Activated CD8-positive, alpha-beta T cell treated with anti-CD3 and anti-CD28 coated beads, Interleukin-2, amount 10 ng/mL, durations not matched to agents 7 days and 5 days (primary cell): ENCODE measurements at regions not wholly inside any gene's neighbourhood (a gene's known extent, or its start where the extent isn't known, plus 50 kb on each side); places are given as distances from the start of the nearest gene placed in this dataset.

Source experiments
- ATAC-seq: fragments of 150-1000 bp; cut with Tn5 transposase; one replicate; pipeline ENCODE4 v1.10.0; 2021; ENCODE audit warnings: moderate library complexity
- CTCF ChIA-PET: fragments of 350-600 bp; sonication (Branson Sonifier 250); formaldehyde crosslinking; loops from one replicate; lab custom pipeline; 2021; ENCODE audit warnings: antibody characterized with exemption; lab: Charles Lee
- POLR2A ChIA-PET: fragments of 350-600 bp; sonication (Branson Sonifier 250); formaldehyde crosslinking; loops from one replicate; lab custom pipeline; 2021; ENCODE audit warnings: antibody characterized with exemption; lab: Charles Lee
- DNase-seq: peaks from one replicate; pipeline ENCODE4 v3.0.0-alpha.2; 2020
- H3K27ac Mint-ChIP-seq: one replicate; pipeline ENCODE4 v1.8.0; 2021; ENCODE audit warnings: mild to moderate bottlenecking, mixed read lengths
- H3K27me3 Mint-ChIP-seq: one replicate; pipeline ENCODE4 v1.8.0; 2021; ENCODE audit warnings: low read depth, mixed read lengths
- H3K36me3 Mint-ChIP-seq: one replicate; pipeline ENCODE4 v1.8.0; 2021; ENCODE audit warnings: low read depth, mixed read lengths
- H3K4me1 Mint-ChIP-seq: one replicate; pipeline ENCODE4 v1.8.0; 2021; ENCODE audit warnings: low read depth, mixed read lengths
- H3K4me3 Mint-ChIP-seq: one replicate; pipeline ENCODE4 v1.8.0; 2021; ENCODE audit warnings: mild to moderate bottlenecking, mixed read lengths
- H3K9me3 Mint-ChIP-seq: one replicate; pipeline ENCODE4 v1.8.0; 2022; ENCODE audit warnings: mixed read lengths; ENCODE audit not compliant: insufficient read depth

DNA sequence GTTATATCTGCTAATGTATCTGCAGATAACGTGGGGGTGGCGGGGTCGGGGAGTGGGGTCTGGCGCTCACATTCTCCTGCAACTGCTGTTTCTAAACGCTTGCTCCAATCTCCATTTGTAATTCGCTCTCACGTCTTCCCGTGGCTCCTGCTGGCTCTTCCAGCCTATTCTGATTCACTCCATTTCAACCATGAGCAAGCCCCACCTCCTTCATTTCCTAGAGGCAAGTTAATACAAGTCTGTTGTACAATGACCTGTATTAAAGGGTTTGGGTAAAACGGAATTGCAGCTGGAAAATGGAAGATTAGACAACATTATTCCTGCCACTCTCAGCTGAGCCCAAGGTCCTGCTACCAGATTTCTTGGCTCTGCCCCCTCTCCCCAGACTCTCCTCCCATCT lies 132.3 kb downstream of the CSNK2A3 start:
- peaks cover 2% of the 10 kb centered on the region for H3K4me1 Mint-ChIP-seq
- no peak overlapping the region for H3K4me3 Mint-ChIP-seq
- DNase-seq (no peak), ATAC-seq (no peak)
- H3K27me3 Mint-ChIP-seq: no peaks in the 10 kb centered on the region
- H3K9me3 Mint-ChIP-seq: no peaks in the 10 kb centered on the region
- POLR2A ChIA-PET: no interaction called here
- CTCF ChIA-PET: no interaction called here
- H3K27ac Mint-ChIP-seq: no peak overlapping the region
- H3K36me3 Mint-ChIP-seq: no peaks in the 10 kb centered on the region

DNA sequence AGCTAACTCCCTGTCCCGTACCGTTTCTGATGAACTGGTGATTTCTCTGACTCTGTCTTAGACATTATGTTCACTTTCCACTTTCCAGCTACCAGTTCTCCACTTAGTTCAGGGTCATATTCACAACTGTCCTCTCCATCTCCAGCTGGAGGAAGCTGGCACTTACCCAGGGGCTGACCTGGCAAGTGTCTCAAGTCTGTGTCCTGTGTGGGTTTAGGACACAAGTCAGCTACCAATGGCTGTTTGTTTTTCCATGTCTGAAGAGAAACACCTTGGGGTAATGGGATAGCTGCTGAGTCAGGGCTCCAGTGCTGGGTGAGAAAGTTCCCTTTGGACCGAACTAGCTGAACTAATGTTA lies 134.4 kb downstream of the CSNK2A3 start:
- CTCF ChIA-PET: interaction anchor here (1.4 kb wide), 1 partner anchor 191 kb away, joined by 3 read pairs; no protein-coding TSS in a partner anchor
- Mint-ChIP-seq H3K4me1 (peaks cover 2% of the 10 kb centered on the region), H3K27me3 (peaks cover 3% of the 10 kb centered on the region), H3K36me3 (no peaks in the 10 kb centered on the region), H3K9me3 (no peaks in the 10 kb centered on the region), H3K27ac (no peak overlapping the region), H3K4me3 (no peak overlapping the region)
- DNase-seq (no peak), ATAC-seq (no peak)
- POLR2A ChIA-PET: no interaction called here

DNA sequence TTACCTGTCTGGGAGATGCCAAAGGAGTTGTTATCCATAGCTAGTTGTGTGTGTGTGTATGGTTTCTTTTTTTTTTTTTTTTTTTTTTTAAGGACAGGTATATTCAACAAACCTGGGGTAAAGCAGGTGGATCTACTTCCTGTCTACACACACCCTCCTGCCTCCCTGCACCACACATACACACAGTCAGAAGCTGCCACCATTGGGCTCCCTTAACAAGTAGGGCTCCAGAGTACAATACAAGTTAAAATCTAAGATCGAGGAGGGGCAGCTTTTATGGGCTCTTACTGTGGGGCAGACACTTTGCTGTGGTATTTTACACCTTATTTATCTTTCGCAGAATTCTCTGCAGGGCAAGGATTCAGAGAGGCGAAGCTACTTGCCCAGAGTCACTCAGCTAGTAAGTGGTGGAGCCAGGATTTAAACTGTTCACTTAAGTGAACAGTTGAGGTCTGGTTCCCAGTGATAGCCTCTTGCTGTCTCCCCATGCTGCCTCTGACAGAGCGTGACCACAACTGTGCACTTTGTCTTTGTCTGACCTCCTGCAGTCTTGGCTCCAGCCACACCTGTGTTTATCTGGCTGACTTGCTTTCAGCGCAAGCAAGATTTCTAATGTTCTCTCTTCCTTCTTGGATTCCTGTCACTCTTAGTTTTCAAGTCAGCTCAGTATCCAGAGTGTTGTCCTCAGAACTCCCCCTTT lies 135.0 kb downstream of the CSNK2A3 start:
- peaks cover 7% of the 10 kb centered on the region for H3K27me3 Mint-ChIP-seq
- no peak overlapping the region for H3K27ac Mint-ChIP-seq
- no peak for DNase-seq
- peaks cover 2% of the 10 kb centered on the region for H3K4me1 Mint-ChIP-seq
- ATAC-seq: no peak
- no peak overlapping the region for H3K4me3 Mint-ChIP-seq
- CTCF ChIA-PET: interaction anchor here (1.4 kb wide), 1 partner anchor 190 kb away, joined by 3 read pairs; no protein-coding TSS in a partner anchor
- H3K9me3 Mint-ChIP-seq: no peaks in the 10 kb centered on the region
- H3K36me3 Mint-ChIP-seq: no peaks in the 10 kb centered on the region
- POLR2A ChIA-PET: no interaction called here

DNA sequence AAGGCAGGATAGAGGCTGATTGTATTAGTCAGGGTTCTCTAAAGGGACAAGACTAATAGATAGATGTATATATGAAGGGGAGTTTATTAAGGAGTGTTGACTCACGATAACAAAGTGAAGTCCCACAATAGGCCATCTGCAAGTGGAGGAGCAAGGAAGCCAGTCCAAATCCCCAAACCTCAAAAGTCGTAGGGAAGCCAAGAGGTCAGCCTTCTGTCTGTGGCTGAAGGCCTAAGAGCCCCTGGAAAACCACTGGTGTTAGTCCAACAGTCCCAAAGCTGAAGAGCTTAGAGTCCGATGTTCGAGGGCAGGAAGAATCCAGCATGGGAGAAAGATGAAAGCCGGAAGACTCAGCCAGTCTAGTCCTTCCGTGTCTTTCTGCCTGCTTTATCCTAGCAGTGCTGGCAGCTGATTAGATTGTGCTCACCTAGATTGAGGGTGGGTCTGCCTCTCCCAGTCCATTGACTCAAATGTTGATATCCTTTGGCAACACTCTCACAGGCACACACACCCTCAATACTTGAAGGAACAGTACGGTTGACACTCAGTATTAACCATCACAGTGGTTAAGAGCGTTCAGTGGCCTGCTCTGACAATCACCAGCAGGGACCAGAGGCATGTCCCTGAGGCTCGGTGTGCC lies 135.6 kb downstream of the CSNK2A3 start:
- DNase-seq: no peak
- no peak overlapping the region for H3K4me3 Mint-ChIP-seq
- CTCF ChIA-PET: interaction anchor here (1.4 kb wide), 1 partner anchor 189 kb away, joined by 3 read pairs; no protein-coding TSS in a partner anchor
- H3K36me3 Mint-ChIP-seq: no peaks in the 10 kb centered on the region
- H3K9me3 Mint-ChIP-seq: no peaks in the 10 kb centered on the region
- ATAC-seq: no peak
- H3K4me1 Mint-ChIP-seq: peaks cover 2% of the 10 kb centered on the region
- H3K27me3 Mint-ChIP-seq: peaks cover 8% of the 10 kb centered on the region
- no peak overlapping the region for H3K27ac Mint-ChIP-seq
- POLR2A ChIA-PET: no interaction called here

DNA sequence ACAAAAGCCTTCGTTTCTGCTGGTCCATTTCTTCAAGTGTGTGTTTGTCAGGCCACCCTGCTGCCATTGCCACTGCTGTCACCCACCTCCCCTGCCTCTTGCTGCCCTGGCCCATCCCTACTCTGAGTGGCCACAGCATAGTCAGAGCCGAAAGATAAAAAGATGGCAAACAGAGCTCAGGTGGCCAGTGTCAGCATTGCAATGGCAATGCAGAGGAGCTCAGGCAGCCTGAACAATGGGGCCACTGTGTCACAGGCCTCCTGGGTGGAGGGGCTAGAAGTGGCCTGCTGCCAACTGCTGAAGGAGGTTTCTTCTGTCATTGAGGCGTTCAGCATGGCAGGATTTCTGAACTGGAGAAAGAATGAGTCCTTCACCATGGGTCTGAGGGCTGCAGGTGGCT lies 137.1 kb downstream of the CSNK2A3 start:
- no peak for DNase-seq
- Mint-ChIP-seq H3K36me3 (no peaks in the 10 kb centered on the region), H3K27me3 (peaks cover 13% of the 10 kb centered on the region), H3K9me3 (no peaks in the 10 kb centered on the region), H3K27ac (no peak overlapping the region), H3K4me1 (peaks cover 2% of the 10 kb centered on the region), H3K4me3 (no peak overlapping the region)
- ChIA-PET CTCF (no interaction called here), POLR2A (no interaction called here)
- no peak for ATAC-seq

DNA sequence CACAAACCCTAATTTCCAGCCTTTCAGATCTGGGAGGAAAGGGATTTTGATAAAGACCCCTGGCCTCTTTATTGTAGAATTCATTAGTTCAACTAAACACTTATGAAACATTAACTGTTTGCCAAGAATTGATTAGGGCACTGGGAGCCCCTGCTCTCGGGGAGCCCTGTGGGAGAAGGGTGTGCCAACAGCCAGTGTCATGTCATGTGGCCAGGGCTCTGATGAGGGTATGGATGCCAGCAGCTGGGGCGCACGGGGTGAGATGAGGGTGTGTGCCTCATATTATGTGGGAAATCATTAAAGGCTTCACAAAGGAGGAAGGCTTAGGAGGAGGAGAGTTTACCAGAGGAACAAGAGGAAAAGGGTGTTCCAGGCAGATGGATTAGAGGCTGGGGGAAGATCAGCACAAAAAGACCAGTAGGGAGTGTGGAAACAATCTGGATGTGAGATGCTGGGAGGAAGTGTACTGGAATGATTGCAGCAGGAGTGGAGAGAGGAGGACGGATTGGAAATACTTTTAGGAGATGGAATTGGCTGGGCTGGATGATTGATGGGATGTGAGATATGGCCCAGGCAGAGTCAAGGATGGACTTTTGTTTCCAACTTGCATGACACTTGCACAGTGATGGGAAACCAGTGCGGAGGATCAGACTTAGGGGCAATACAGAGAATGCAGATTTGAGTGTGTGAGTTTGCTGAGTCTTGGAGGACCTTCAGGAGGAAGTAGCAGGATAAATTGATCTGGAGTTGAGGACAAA lies 137.8 kb downstream of the CSNK2A3 start:
- ChIA-PET POLR2A (no interaction called here), CTCF (no interaction called here)
- Mint-ChIP-seq H3K27ac (no peak overlapping the region), H3K9me3 (no peaks in the 10 kb centered on the region), H3K4me1 (peaks cover 2% of the 10 kb centered on the region), H3K27me3 (peaks cover 13% of the 10 kb centered on the region), H3K36me3 (no peaks in the 10 kb centered on the region), H3K4me3 (no peak overlapping the region)
- DNase-seq: no peak
- ATAC-seq: no peak

DNA sequence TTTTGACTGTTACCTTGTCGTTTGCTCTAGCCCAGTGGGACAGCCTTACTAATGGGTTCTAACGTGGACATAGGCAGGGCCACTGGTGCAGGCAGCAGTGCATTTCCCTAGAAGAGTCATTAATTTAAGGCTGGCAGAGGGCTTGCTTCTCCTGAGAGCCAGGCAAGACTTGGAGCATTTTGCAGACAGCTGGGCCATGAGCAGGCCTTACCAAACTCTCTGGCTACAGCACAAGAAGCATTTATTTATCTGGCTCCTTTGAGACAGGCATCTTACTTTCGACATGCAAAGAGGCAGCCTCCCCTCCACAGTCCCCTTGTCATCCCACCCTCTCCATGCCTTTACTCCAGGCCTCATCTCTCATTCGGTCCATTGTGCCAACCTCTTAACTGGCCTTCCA lies 139.9 kb downstream of the CSNK2A3 start:
- Mint-ChIP-seq H3K36me3 (no peaks in the 10 kb centered on the region), H3K27me3 (peaks cover 16% of the 10 kb centered on the region), H3K9me3 (no peaks in the 10 kb centered on the region), H3K4me3 (no peak overlapping the region), H3K4me1 (peaks cover 2% of the 10 kb centered on the region), H3K27ac (no peak overlapping the region)
- no peak for DNase-seq
- ChIA-PET CTCF (no interaction called here), POLR2A (no interaction called here)
- ATAC-seq: no peak

DNA sequence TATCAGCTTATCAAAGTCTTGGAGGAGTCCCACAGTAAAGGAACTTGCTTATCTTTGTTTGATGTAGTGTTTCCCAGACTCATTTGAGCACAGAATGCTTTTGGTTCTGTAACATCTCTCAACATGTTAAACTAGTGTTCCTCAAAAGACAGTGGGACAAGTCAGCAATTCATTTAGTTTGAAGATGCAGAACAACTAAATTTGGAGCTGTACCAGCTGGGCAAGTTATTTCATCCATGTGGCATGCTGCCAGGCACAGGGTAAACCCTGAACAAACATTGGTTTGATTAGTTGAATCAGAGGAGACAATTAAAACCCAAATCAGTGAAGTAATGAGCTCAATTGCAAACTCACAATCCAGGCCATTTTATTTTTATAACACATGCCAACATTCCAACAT lies 141.2 kb downstream of the CSNK2A3 start:
- CTCF ChIA-PET: no interaction called here
- Mint-ChIP-seq H3K27ac (no peak overlapping the region), H3K4me1 (peaks cover 2% of the 10 kb centered on the region), H3K27me3 (peaks cover 16% of the 10 kb centered on the region), H3K9me3 (no peaks in the 10 kb centered on the region), H3K36me3 (no peaks in the 10 kb centered on the region), H3K4me3 (no peak overlapping the region)
- POLR2A ChIA-PET: no interaction called here
- DNase-seq: no peak
- ATAC-seq: no peak

DNA sequence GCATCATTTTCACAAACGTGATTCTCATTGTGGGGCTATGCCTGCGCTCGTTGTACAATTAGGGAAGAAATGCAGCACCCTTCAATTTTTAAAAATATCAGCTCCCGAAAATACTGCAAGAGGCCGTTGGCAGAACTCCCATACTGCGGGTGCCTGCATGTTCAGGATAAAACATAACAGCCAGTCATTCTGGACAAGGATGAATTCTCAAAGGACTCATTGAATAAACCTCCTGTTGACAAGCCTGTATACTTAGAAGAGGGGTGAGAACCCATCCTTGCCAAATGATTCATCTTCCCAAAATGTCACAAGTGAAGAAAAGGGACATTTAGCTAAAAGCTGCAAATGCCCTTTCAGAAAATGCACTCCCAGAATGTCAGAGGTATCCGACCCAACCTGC lies 141.9 kb downstream of the CSNK2A3 start:
- ATAC-seq (no peak), DNase-seq (no peak)
- Mint-ChIP-seq H3K4me3 (no peak overlapping the region), H3K27ac (no peak overlapping the region), H3K9me3 (no peaks in the 10 kb centered on the region), H3K4me1 (peaks cover 2% of the 10 kb centered on the region), H3K27me3 (peaks cover 16% of the 10 kb centered on the region), H3K36me3 (no peaks in the 10 kb centered on the region)
- POLR2A ChIA-PET: no interaction called here
- CTCF ChIA-PET: no interaction called here

DNA sequence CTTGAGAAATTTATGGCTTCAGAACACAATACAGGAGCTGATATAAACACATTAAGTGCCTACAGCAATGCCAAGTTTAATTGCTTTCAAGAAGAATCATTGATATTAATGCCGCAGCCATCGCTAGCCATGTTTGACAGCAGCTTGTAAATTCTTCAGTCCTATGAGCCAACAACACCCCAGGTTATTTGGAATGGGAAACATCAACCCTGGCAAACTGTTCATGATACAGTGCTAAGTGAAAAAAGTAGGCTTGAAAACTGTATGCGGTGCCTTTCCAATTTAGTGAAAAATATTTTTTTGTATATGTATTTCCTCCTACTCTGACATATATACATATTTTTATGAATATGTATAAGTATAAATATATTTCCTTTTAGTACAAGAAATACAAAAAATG lies 142.6 kb downstream of the CSNK2A3 start:
- Mint-ChIP-seq H3K4me1 (no peaks in the 10 kb centered on the region), H3K36me3 (no peaks in the 10 kb centered on the region), H3K27me3 (peaks cover 16% of the 10 kb centered on the region), H3K9me3 (no peaks in the 10 kb centered on the region), H3K27ac (no peak overlapping the region), H3K4me3 (no peak overlapping the region)
- no peak for DNase-seq
- POLR2A ChIA-PET: no interaction called here
- CTCF ChIA-PET: no interaction called here
- ATAC-seq: no peak

DNA sequence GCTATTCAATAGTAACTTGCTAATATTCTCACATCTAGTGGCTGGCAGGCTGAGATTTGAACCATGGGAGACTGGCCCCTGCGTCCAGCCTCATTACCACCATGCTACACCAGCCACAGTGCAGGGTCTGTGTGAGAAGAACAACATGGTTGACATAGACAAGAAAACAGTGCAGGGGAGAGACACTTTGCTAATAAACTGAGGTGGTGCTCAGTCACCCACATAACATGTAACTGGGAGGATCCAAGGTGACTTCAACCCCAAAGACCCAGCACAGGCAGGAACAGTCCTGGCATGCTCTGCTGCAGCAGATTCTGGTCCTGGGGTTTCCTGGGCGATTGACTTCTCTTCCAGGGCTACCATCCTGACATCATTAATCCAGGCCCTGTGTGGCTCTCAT lies 143.1 kb downstream of the CSNK2A3 start:
- no peak for ATAC-seq
- POLR2A ChIA-PET: no interaction called here

DNA sequence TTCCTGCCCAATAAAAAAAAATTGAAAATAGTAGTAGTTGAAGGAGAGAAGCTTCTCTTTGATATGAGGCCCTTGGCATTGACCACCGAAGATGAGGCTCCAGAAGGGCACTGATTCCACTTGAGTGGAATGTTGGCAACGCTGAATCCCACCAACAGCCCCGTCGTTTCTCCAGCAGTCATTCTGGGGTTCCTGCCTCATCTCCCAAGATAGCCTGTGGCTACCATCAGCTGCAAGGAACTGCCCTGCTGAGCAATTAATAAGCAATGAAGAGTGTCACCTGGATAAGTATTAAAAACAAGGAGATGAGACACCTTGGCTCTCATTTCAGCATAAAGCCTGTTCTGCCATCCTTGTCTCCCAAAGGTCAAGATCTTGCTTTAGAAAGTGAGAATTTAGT lies 144.1 kb downstream of the CSNK2A3 start:
- peaks cover 23% of the 10 kb centered on the region for H3K27me3 Mint-ChIP-seq
- POLR2A ChIA-PET: no interaction called here
- no peak overlapping the region for H3K4me3 Mint-ChIP-seq
- H3K9me3 Mint-ChIP-seq: no peaks in the 10 kb centered on the region
- CTCF ChIA-PET: no interaction called here
- H3K36me3 Mint-ChIP-seq: no peaks in the 10 kb centered on the region
- H3K27ac Mint-ChIP-seq: no peak overlapping the region
- no peaks in the 10 kb centered on the region for H3K4me1 Mint-ChIP-seq
- ATAC-seq (no peak), DNase-seq (no peak)

More for the DNA sequence above, 143.1 kb downstream of the CSNK2A3 start:
- Mint-ChIP-seq H3K4me3 (no peak overlapping the region), H3K36me3 (no peaks in the 10 kb centered on the region), H3K27ac (no peak overlapping the region), H3K9me3 (no peaks in the 10 kb centered on the region), H3K4me1 (no peaks in the 10 kb centered on the region), H3K27me3 (peaks cover 16% of the 10 kb centered on the region)
- CTCF ChIA-PET: no interaction called here
- no peak for DNase-seq
